Renal cortical epithelial cell (primary cell): ENCODE measurements at regions not wholly inside any gene's neighbourhood (a gene's known extent, or its start where the extent isn't known, plus 50 kb on each side); places are given as distances from the start of the nearest gene placed in this dataset.

Experiments
- DNase-seq: peaks from one replicate; pipeline ENCODE4 v3.0.0-alpha.2; 2011; ENCODE audit warnings: low read depth

DNA sequence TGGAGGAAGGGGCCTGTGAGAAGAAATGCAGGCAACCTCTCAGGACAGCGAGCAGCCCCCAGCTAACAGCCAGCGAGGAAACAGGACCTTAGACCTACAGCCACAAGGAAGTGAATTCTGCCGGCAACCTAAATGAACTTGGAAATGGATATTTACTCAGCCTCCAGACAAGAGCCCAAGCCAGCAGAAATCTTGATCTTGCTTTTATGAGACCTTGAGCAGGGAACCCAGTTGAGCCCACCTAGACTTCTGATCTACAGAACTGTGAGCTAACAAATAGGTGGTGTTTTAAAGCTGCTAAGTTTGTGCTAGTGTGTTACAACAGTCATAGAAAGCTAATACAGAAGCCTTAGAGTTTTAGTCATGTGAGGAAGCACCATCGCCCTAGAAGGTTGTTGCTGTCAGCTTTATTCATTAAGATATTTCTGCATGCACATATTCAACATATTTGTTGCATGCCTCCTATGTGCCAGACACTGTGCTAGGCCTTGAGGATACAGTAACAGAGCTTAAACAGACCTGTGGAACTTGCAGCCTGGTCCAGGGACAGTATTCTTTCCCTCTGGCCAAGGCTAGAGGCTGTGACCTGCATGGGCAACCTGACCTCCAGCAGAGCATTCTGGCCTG lies 50.3 kb downstream of the NALF2 start:
- DNase-seq, result no peak

DNA sequence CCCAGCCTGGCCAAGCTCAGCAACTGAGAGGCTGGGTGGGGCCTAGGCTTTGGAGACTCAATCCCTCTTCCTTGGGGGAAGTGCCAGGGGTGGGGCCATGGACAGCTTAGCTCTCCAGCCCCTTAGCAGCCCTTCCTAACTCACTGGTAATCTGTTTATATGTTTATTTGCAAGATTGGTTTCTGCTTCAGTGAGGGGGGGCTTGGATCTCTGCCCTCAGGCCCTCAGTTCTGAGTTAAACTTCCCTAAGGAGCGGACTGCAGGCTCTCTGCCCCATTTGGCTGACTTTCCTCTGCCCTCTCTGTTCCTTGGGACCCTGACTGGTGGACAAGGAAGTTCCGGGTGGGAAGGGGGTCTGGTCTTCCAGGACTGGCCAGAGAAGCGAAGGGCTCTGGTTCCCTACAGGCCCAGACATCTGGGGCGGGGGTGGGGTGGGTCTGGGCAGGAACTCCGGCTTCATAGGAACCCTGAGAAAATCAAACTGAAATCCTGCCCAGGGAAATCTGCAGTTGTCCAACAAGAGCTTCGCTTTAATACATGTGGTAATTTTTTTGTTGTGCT lies 51.4 kb downstream of the NALF2 start:
- DNase-seq, result no peak

GRCh38 chrX:69556060-69557011 lies 52.2 kb downstream of the NALF2 start:
- DNase-seq, result peak; percentile 81

GRCh38 chrX:69562904-69563578 lies 52.9 kb upstream of the EDA start:
- DNase-seq, result no peak

DNA sequence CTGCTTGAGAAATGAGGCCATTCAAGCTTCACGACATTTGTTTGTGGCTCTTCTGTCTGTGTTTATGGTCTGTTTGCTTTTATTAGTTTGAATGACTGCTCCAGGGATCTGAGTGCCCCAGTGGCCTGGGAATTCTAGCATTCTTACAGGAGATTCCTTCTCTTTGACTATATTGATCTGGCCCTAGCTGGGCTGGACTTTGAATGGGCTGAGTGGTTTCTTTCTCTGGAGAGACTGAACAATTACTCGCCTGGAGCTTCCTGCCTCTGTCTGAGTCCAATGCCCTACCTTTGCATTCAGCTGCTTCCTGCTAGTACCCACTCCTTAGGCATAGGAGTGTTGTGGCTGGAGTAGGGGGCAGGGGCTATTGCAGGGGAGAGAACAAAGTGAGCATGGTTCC lies 51.2 kb upstream of the EDA start:
- DNase-seq, result peak; percentile 24

GRCh38 chrX:69565247-69565815 lies 50.6 kb upstream of the EDA start:
- DNase-seq, result peak; percentile 60
